Nephron (organoid): ENCODE measurements at regions not wholly inside any gene's neighbourhood (a gene's known extent, or its start where the extent isn't known, plus 50 kb on each side); places are given as distances from the start of the nearest gene placed in this dataset.

Source experiments
- H3K27ac Mint-ChIP-seq, 3 experiments: 2 replicates each; pipeline ENCODE4 v1.8.0; 2020; ENCODE audit warnings: mixed read lengths in 3 of 3, mild to moderate bottlenecking in 2 of 3, moderate library complexity in 1 of 3
- H3K27me3 Mint-ChIP-seq: 2 replicates; pipeline ENCODE4 v1.8.0; 2021; ENCODE audit warnings: low read depth, mild to moderate bottlenecking, moderate library complexity, mixed read lengths
- H3K36me3 Mint-ChIP-seq: 2 replicates; pipeline ENCODE4 v1.8.0; 2020; ENCODE audit warnings: low read depth, mixed read lengths
- H3K4me1 Mint-ChIP-seq: 2 replicates; pipeline ENCODE4 v1.8.0; 2020; ENCODE audit warnings: mixed read lengths
- H3K4me3 Mint-ChIP-seq, 3 experiments: 2 replicates each; pipeline ENCODE4 v1.8.0; 2020; ENCODE audit warnings: mild to moderate bottlenecking in 3 of 3, mixed read lengths in 3 of 3, moderate library complexity in 2 of 3
- H3K9me3 Mint-ChIP-seq: 2 replicates; pipeline ENCODE4 v1.8.0; 2020; ENCODE audit warnings: mixed read lengths
- TF ChIP-seq, protein P1 (sequence below), 3 experiments: fragments of 200-600 bp; sonication (generic); IDR thresholded peaks; one replicate each; pipeline ENCODE4 v1.5.0; 2021; ENCODE audit warnings: antibody characterized with exemption in 3 of 3; ENCODE audit not compliant: unreplicated experiment in 3 of 3

GRCh38 chr6:152893187-152893586 lies 89.7 kb downstream of the FBXO5 start:
- H3K27ac Mint-ChIP-seq, result no peak overlapping the region
- H3K4me1 Mint-ChIP-seq, result peaks cover 14% of the 10 kb centered on the region
- no peaks in the 10 kb centered on the region for H3K36me3 Mint-ChIP-seq
- H3K4me3 Mint-ChIP-seq, result peak overlapping the region in 1 of 3 experiments; percentile 18
- TF ChIP-seq, protein P1, sequence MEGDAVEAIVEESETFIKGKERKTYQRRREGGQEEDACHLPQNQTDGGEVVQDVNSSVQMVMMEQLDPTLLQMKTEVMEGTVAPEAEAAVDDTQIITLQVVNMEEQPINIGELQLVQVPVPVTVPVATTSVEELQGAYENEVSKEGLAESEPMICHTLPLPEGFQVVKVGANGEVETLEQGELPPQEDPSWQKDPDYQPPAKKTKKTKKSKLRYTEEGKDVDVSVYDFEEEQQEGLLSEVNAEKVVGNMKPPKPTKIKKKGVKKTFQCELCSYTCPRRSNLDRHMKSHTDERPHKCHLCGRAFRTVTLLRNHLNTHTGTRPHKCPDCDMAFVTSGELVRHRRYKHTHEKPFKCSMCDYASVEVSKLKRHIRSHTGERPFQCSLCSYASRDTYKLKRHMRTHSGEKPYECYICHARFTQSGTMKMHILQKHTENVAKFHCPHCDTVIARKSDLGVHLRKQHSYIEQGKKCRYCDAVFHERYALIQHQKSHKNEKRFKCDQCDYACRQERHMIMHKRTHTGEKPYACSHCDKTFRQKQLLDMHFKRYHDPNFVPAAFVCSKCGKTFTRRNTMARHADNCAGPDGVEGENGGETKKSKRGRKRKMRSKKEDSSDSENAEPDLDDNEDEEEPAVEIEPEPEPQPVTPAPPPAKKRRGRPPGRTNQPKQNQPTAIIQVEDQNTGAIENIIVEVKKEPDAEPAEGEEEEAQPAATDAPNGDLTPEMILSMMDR (IDR thresholded peaks at IDR 0.05; ENCODE audit: unreplicated experiment in 3 of 3), result no peak
- peaks cover 4% of the 10 kb centered on the region for H3K9me3 Mint-ChIP-seq
- no peaks in the 10 kb centered on the region for H3K27me3 Mint-ChIP-seq

GRCh38 chr6:152896923-152897322 lies 85.9 kb downstream of the FBXO5 start:
- no peak overlapping the region for H3K4me3 Mint-ChIP-seq
- H3K27me3 Mint-ChIP-seq, result no peaks in the 10 kb centered on the region
- H3K4me1 Mint-ChIP-seq, result peaks cover 5% of the 10 kb centered on the region
- TF ChIP-seq, protein P1 (IDR thresholded peaks at IDR 0.05; ENCODE audit: unreplicated experiment in 3 of 3), result no peak
- no peaks in the 10 kb centered on the region for H3K36me3 Mint-ChIP-seq
- no peak overlapping the region for H3K27ac Mint-ChIP-seq
- H3K9me3 Mint-ChIP-seq, result no peaks in the 10 kb centered on the region

GRCh38 chr6:152897807-152898399 lies 84.9 kb downstream of the FBXO5 start:
- H3K36me3 Mint-ChIP-seq, result no peaks in the 10 kb centered on the region
- TF ChIP-seq, protein P1 (IDR thresholded peaks at IDR 0.05; ENCODE audit: unreplicated experiment in 3 of 3), result peak; percentile 69 to 81 (median 71)
- H3K4me1 Mint-ChIP-seq, result peaks cover 5% of the 10 kb centered on the region
- H3K27me3 Mint-ChIP-seq, result peaks cover 4% of the 10 kb centered on the region
- H3K9me3 Mint-ChIP-seq, result no peaks in the 10 kb centered on the region
- H3K4me3 Mint-ChIP-seq, result no peak overlapping the region
- no peak overlapping the region for H3K27ac Mint-ChIP-seq

GRCh38 chr6:152904678-152905077 lies 78.2 kb downstream of the FBXO5 start:
- TF ChIP-seq, protein P1 (IDR thresholded peaks at IDR 0.05; ENCODE audit: unreplicated experiment in 3 of 3), result no peak
- H3K4me3 Mint-ChIP-seq, result no peak overlapping the region
- peaks cover 4% of the 10 kb centered on the region for H3K27me3 Mint-ChIP-seq
- H3K27ac Mint-ChIP-seq, result no peak overlapping the region
- no peaks in the 10 kb centered on the region for H3K4me1 Mint-ChIP-seq
- H3K9me3 Mint-ChIP-seq, result no peaks in the 10 kb centered on the region
- H3K36me3 Mint-ChIP-seq, result no peaks in the 10 kb centered on the region

DNA sequence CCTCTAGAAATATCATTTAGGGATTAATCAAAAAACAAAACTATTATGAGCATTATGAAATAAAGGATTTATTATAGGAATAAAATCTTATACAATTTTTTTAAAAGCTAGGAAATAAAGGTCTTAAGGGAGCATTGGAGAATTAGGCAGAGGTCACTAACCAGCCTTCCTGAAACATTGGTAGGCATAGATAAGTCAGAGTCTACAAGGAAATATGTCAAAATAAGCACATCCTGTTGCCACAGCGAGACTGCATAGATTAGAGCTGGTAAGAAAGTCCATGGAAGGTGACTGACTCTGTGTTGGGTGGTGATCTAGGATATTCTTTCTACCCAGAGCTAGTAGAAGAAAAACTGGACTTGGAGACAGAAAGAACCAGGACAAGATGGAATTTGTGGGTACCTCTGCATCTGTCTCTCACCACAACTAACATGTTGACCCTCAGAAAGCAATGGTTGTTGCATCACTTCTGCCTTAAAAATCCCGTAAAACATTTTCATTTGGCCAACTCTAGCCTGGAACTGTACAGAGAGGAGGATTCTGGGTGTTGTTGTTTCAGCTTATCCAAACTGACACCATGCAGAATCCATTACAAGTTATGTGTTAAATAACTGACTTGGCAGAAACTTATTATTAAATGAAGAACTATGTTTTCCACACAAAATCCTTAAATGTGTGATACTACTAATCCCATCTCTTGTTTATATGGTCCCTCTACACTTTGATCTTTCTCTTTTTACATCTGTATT lies 77.1 kb downstream of the FBXO5 start:
- Mint-ChIP-seq H3K4me1 (no peaks in the 10 kb centered on the region), H3K27me3 (peaks cover 4% of the 10 kb centered on the region), H3K4me3 (no peak overlapping the region), H3K9me3 (no peaks in the 10 kb centered on the region), H3K36me3 (no peaks in the 10 kb centered on the region), H3K27ac (no peak overlapping the region)
- TF ChIP-seq, protein P1 (IDR thresholded peaks at IDR 0.05; ENCODE audit: unreplicated experiment in 3 of 3), result no peak

DNA sequence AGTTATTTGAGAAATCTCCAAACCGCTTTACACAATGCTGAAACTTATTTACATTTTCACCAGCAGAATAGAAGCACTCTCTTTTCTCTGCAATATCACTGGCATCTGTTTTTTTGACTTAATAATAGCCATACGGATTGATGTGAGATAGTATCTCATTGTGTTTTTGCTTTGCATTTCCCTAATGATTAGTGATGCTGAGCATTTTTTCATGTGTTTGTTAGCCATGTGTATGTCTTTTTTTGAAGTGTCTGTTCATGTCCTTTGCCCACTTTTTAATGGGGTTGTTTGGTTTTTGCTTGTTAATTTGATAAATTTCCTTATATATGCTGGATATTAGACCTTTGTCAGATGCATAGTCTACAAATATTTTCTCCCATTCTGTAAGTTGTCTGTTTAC lies 73.6 kb downstream of the FBXO5 start:
- H3K4me1 Mint-ChIP-seq, result no peaks in the 10 kb centered on the region
- peaks cover 4% of the 10 kb centered on the region for H3K27me3 Mint-ChIP-seq
- no peak overlapping the region for H3K27ac Mint-ChIP-seq
- TF ChIP-seq, protein P1 (IDR thresholded peaks at IDR 0.05; ENCODE audit: unreplicated experiment in 3 of 3), result no peak
- H3K9me3 Mint-ChIP-seq, result peaks cover 15% of the 10 kb centered on the region
- no peak overlapping the region for H3K4me3 Mint-ChIP-seq
- H3K36me3 Mint-ChIP-seq, result no peaks in the 10 kb centered on the region
